HepG2 (cell line): ENCODE measurements at regions not wholly inside any gene's neighbourhood (a gene's known extent, or its start where the extent isn't known, plus 50 kb on each side); places are given as distances from the start of the nearest gene placed in this dataset.

Experiments
- ATAC-seq: fragments of 200-7000 bp; cut with Tn5 transposase; 3 replicates; pipeline ENCODE4 v1.9.1; 2020; ENCODE audit warnings: mild to moderate bottlenecking, moderate library complexity
- BruUV-seq: library from RNA; stranded (reverse); fragments of 400-500 nt; replicated peaks from 2 replicates; lab custom pipeline; 2021; lab: Mats Ljungman, UMichigan
- CTCF ChIA-PET: fragments of 300-600 bp; formaldehyde crosslinking; extraction: SDS; loops from one replicate; lab custom pipeline; 2021; ENCODE audit warnings: low total read pairs, inconsistent platforms, low intra/inter-chr PET ratio; lab: Yijun Ruan, JAX
- POLR2A ChIA-PET: fragments of 350-600 bp; sonication (Branson Sonifier 250); formaldehyde crosslinking; loops from one replicate; lab custom pipeline; 2020; ENCODE audit warnings: antibody characterized with exemption, inconsistent platforms; lab: Yijun Ruan, JAX
- DNase-seq: peaks from one replicate; pipeline ENCODE4 v3.0.0-alpha.2; 2015; ENCODE audit warnings: low spot score
- FAIRE-seq: peaks from 3 replicates; lab custom pipeline; 2011; peaks lifted over from hg19 to GRCh38; lab: Jason Lieb, UNC
- H2AFZ ChIP-seq: one replicate; pipeline ENCODE4 v1.6.1; 2011; ENCODE audit warnings: low read length, inconsistent platforms
- H3K27ac ChIP-seq: fragments of 300-600 bp; 3 replicates; pipeline ENCODE4 v1.8.0; 2011; ENCODE audit warnings: mixed run types, mild to moderate bottlenecking, mixed read lengths, low read length, inconsistent platforms; ENCODE audit not compliant: insufficient read depth; ENCODE audit errors: extremely low read length
- H3K27me3 ChIP-seq, 2 experiments: fragments of 200-600 bp in 1 of 2; 2 replicates in 1 of 2; 3 replicates in 1 of 2; pipeline versions ENCODE4 v1.6.0 to v1.8.0; 2011; ENCODE audit warnings: low read length in 2 of 2, mild to moderate bottlenecking in 2 of 2, moderate library complexity in 2 of 2, inconsistent platforms in 1 of 2; ENCODE audit not compliant: insufficient read depth in 2 of 2, control insufficient read depth in 1 of 2
- H3K36me3 ChIP-seq, 2 experiments: fragments of 200-600 bp in 1 of 2; replicated peaks in 1 of 2; 2 replicates in 1 of 2; 3 replicates in 1 of 2; pipeline versions ENCODE4 v1.5.1 to v1.8.0; 2011; ENCODE audit warnings: low read length in 2 of 2, inconsistent platforms in 1 of 2; ENCODE audit not compliant: insufficient read depth in 2 of 2, control insufficient read depth in 1 of 2
- H3K4me1 ChIP-seq: 2 replicates; pipeline ENCODE4 v1.5.1; 2012; ENCODE audit warnings: low read length, inconsistent platforms; ENCODE audit not compliant: insufficient read depth
- H3K4me2 ChIP-seq: 2 replicates; pipeline ENCODE4 v1.6.0; 2011; ENCODE audit warnings: low read depth, low read length, inconsistent platforms
- H3K4me3 ChIP-seq, 3 experiments: fragments of 200-600 bp in 1 of 3; sonication (generic), shearing (Covaris generic) in 1 of 3; replicated peaks in 1 of 3; 2 replicates each; pipeline ENCODE4 v1.5.1; 2011 to 2016; ENCODE audit warnings: low read length in 3 of 3, inconsistent platforms in 2 of 3, low read depth in 2 of 3, mild to moderate bottlenecking in 2 of 3, control low read depth in 1 of 3, mixed read lengths in 1 of 3; ENCODE audit not compliant: insufficient read depth in 1 of 3
- H3K79me2 ChIP-seq: one replicate; pipeline ENCODE4 v1.6.1; 2011; ENCODE audit warnings: low read length, inconsistent platforms; ENCODE audit not compliant: insufficient read depth
- H3K9ac ChIP-seq: 2 replicates; pipeline ENCODE4 v1.6.0; 2011; ENCODE audit warnings: mild to moderate bottlenecking, low read depth, low read length, inconsistent platforms; ENCODE audit not compliant: insufficient read depth
- H3K9me3 ChIP-seq: 2 replicates; pipeline ENCODE4 v1.5.1; 2012; ENCODE audit warnings: mild to moderate bottlenecking, low read length
- H4K20me1 ChIP-seq: 2 replicates; pipeline ENCODE4 v1.6.0; 2011; ENCODE audit warnings: inconsistent platforms, mild to moderate bottlenecking, low read length, moderate library complexity; ENCODE audit not compliant: insufficient read depth
- CBX1 ChIP-seq: IDR thresholded peaks from one replicate; pipeline ENCODE4 v1.6.1; 2016; ENCODE audit warnings: antibody characterized with exemption, low read depth
- CHCHD3 ChIP-seq: sonication (generic); formaldehyde crosslinking; IDR thresholded peaks from 2 replicates; pipeline ENCODE4 v1.8.0; 2022; ENCODE audit warnings: mild to moderate bottlenecking, missing genetic modification reagents, moderate library complexity
- EEA1 ChIP-seq: sonication (generic); formaldehyde crosslinking; IDR thresholded peaks from 2 replicates; pipeline ENCODE4 v1.5.1; 2020; ENCODE audit warnings: mild to moderate bottlenecking, missing genetic modification reagents, borderline replicate concordance
- IRF2 ChIP-seq: IDR thresholded peaks from 2 replicates; pipeline ENCODE4 v1.6.1; 2018; ENCODE audit warnings: missing genetic modification reagents, missing compliant biosample characterization
- KLF9 ChIP-seq: IDR thresholded peaks from 2 replicates; pipeline ENCODE4 v1.6.1; 2016; ENCODE audit warnings: low read depth
- MAFK ChIP-seq, 2 experiments: IDR thresholded peaks in 1 of 2; conservative IDR thresholded peaks in 1 of 2; 2 replicates each; pipeline ENCODE4 v1.6.1; 2011; ENCODE audit warnings: improper control_type of control experiment in 2 of 2, low read length in 2 of 2
- MEF2D ChIP-seq: sonication (generic); formaldehyde crosslinking; IDR thresholded peaks from 2 replicates; pipeline ENCODE4 v1.5.1; 2020; ENCODE audit warnings: mild to moderate bottlenecking, missing genetic modification reagents
- MTERF4 ChIP-seq: sonication (generic); formaldehyde crosslinking; IDR thresholded peaks from 2 replicates; pipeline ENCODE4 v1.8.0; 2023; ENCODE audit warnings: mild to moderate bottlenecking, missing genetic modification reagents
- MXI1 ChIP-seq: IDR thresholded peaks from 3 replicates; pipeline ENCODE4 v1.6.1; 2012; ENCODE audit warnings: low read depth, low read length, inconsistent platforms, borderline replicate concordance
- ONECUT2 ChIP-seq: sonication (generic); formaldehyde crosslinking; IDR thresholded peaks from 2 replicates; pipeline ENCODE4 v1.4.0; 2020; ENCODE audit warnings: missing genetic modification reagents
- RAD51 ChIP-seq: fragments of 450-650 bp; IDR thresholded peaks from 2 replicates; pipeline ENCODE4 v1.6.1; 2016; ENCODE audit warnings: borderline replicate concordance
- RFX5 ChIP-seq: IDR thresholded peaks from 2 replicates; pipeline ENCODE4 v1.6.1; 2011; ENCODE audit warnings: low read depth, low read length, improper control_type of control experiment
- SRY ChIP-seq: sonication (generic); formaldehyde crosslinking; IDR thresholded peaks from 2 replicates; pipeline ENCODE4 v1.8.0; 2022; ENCODE audit warnings: mild to moderate bottlenecking, missing genetic modification reagents
- STAG1 ChIP-seq: sonication (generic); formaldehyde crosslinking; IDR thresholded peaks from 2 replicates; pipeline ENCODE4 v1.4.0; 2020; ENCODE audit warnings: missing genetic modification reagents
- ZFP37 ChIP-seq: sonication (generic); formaldehyde crosslinking; IDR thresholded peaks from 2 replicates; pipeline ENCODE4 v1.4.0; 2020; ENCODE audit warnings: missing genetic modification reagents, borderline replicate concordance
- ZNF772 ChIP-seq: sonication (generic); formaldehyde crosslinking; IDR thresholded peaks from 2 replicates; pipeline ENCODE4 v1.5.0; 2020; ENCODE audit warnings: mild to moderate bottlenecking, missing genetic modification reagents
- ZNF792 ChIP-seq: IDR thresholded peaks from 2 replicates; pipeline ENCODE4 v1.6.1; 2016
- WGBS: methylation state at CpG from one replicate; pipeline ENCODE4 v1.1.6; 2017; ENCODE audit warnings: low lambda C conversion rate; 5-methylcytosine and 5-hydroxymethylcytosine counted together
- in situ Hi-C: cut with HindIII; loops from 2 replicates; pipeline ENCODE4 v1.10.0; 2017; ENCODE audit warnings: low pct_unique_long_range_greater_than_20kb; ENCODE audit not compliant: extremely low pct_ligation_motif_present
- intact Hi-C: fragments of 100-400 bp; cut with micrococcal nuclease; formaldehyde crosslinking; loops from one replicate; pipeline ENCODE4 v1.10.0; 2022; ENCODE audit not compliant: unreplicated experiment
- TF ChIP-seq, protein P1 (sequence below): sonication (generic); formaldehyde crosslinking; IDR thresholded peaks from 2 replicates; pipeline ENCODE4 v1.5.0; 2020; ENCODE audit warnings: mild to moderate bottlenecking, missing genetic modification reagents, moderate library complexity
- TF ChIP-seq, protein P2 (sequence below): sonication (generic); formaldehyde crosslinking; IDR thresholded peaks from 2 replicates; pipeline ENCODE4 v1.5.0; 2020; ENCODE audit warnings: mild to moderate bottlenecking, missing genetic modification reagents

- no peak for TF ChIP-seq EEA1 (CRISPR knock-in tag)
- TF ChIP-seq IRF2 = no peak
- no peak for TF ChIP-seq ZNF792
- TF ChIP-seq RFX5 = no peak
- TF ChIP-seq ONECUT2 (CRISPR knock-in tag) = no peak
- TF ChIP-seq, protein P1, sequence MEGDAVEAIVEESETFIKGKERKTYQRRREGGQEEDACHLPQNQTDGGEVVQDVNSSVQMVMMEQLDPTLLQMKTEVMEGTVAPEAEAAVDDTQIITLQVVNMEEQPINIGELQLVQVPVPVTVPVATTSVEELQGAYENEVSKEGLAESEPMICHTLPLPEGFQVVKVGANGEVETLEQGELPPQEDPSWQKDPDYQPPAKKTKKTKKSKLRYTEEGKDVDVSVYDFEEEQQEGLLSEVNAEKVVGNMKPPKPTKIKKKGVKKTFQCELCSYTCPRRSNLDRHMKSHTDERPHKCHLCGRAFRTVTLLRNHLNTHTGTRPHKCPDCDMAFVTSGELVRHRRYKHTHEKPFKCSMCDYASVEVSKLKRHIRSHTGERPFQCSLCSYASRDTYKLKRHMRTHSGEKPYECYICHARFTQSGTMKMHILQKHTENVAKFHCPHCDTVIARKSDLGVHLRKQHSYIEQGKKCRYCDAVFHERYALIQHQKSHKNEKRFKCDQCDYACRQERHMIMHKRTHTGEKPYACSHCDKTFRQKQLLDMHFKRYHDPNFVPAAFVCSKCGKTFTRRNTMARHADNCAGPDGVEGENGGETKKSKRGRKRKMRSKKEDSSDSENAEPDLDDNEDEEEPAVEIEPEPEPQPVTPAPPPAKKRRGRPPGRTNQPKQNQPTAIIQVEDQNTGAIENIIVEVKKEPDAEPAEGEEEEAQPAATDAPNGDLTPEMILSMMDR (CRISPR knock-in tag) = no peak
- TF ChIP-seq ZFP37 = no peak
- TF ChIP-seq MTERF4 = no peak
- no peak for TF ChIP-seq MAFK (conservative IDR thresholded peaks at IDR 0.05 in 1 of 2, IDR thresholded peaks at IDR 0.05 in 1 of 2; ENCODE audit: low read length in 2 of 2)
Observed at GRCh38 chr6:22087960-22088706, 208.7 kb downstream of the PRL start (continued).

- intact Hi-C loops (no loop called here), in situ Hi-C loops (no loop called here)
- Histone ChIP-seq H3K9ac (no peak overlapping the region), H3K9me3 (peaks cover 17% of the 10 kb centered on the region), H3K4me3 (no peak overlapping the region), H4K20me1 (no peaks in the 10 kb centered on the region), H3K27ac (no peak overlapping the region), H2AFZ (no peak overlapping the region), H3K4me2 (no peak overlapping the region), H3K79me2 (no peaks in the 10 kb centered on the region), H3K27me3 (no peaks in the 10 kb centered on the region), H3K4me1 (no peaks in the 10 kb centered on the region), H3K36me3 (no peaks in the 10 kb centered on the region)
- FAIRE-seq (no peak), ATAC-seq (no peak), DNase-seq (no peak)
- no TSS peak for BruUV-seq
- ChIA-PET POLR2A (no interaction called here), CTCF (no interaction called here)
- WGBS = 23% methylated on average over 5 of the region's 5 CpGs
- TF ChIP-seq, protein P2, sequence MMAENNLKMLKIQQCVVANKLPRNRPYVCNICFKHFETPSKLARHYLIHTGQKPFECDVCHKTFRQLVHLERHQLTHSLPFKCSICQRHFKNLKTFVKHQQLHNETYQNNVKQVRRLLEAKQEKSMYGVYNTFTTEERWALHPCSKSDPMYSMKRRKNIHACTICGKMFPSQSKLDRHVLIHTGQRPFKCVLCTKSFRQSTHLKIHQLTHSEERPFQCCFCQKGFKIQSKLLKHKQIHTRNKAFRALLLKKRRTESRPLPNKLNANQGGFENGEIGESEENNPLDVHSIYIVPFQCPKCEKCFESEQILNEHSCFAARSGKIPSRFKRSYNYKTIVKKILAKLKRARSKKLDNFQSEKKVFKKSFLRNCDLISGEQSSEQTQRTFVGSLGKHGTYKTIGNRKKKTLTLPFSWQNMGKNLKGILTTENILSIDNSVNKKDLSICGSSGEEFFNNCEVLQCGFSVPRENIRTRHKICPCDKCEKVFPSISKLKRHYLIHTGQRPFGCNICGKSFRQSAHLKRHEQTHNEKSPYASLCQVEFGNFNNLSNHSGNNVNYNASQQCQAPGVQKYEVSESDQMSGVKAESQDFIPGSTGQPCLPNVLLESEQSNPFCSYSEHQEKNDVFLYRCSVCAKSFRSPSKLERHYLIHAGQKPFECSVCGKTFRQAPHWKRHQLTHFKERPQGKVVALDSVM = no peak
- no peak for TF ChIP-seq RAD51
- no peak for TF ChIP-seq MEF2D (CRISPR knock-in tag)
- no peak for TF ChIP-seq CHCHD3 (CRISPR knock-in tag)
- no peak for TF ChIP-seq ZNF772
- no peak for TF ChIP-seq MXI1
- TF ChIP-seq SRY = no peak
- TF ChIP-seq CBX1 = no peak
- TF ChIP-seq MTERF4 = no peak
- TF ChIP-seq KLF9 = no peak
- no peak for TF ChIP-seq STAG1
Observed at GRCh38 chr6:22091424-22091948, 205.3 kb downstream of the PRL start.
